GM12864 (cell line): ENCODE measurements at regions not wholly inside any gene's neighbourhood (a gene's known extent, or its start where the extent isn't known, plus 50 kb on each side); places are given as distances from the start of the nearest gene placed in this dataset.

Experiments
- DNase-seq: peaks from one replicate; pipeline ENCODE4 v3.0.0-alpha.2; 2011; ENCODE audit warnings: low read depth
- H3K4me3 ChIP-seq: 2 replicates; pipeline ENCODE4 v1.5.1; 2011; ENCODE audit warnings: mild to moderate bottlenecking, low read depth, low read length, control low read depth
- CTCF ChIP-seq: IDR thresholded peaks from 2 replicates; pipeline ENCODE4 v1.5.1; 2011; ENCODE audit warnings: low read depth, mild to moderate bottlenecking, moderate library complexity, low read length, control low read depth, inconsistent platforms; ENCODE audit errors: missing control alignments

GRCh38 chr7:9785211-9785610 lies 1188.5 kb upstream of the PHF14 start:
- no peak for TF ChIP-seq CTCF
- no peak overlapping the region for H3K4me3 ChIP-seq
- no peak for DNase-seq

GRCh38 chr7:9796241-9796640 lies 1177.4 kb upstream of the PHF14 start:
- no peak for TF ChIP-seq CTCF
- DNase-seq = no peak

GRCh38 chr7:9822458-9823290 lies 1151.0 kb upstream of the PHF14 start:
- TF ChIP-seq CTCF = no peak
- DNase-seq = no peak
- no peak overlapping the region for H3K4me3 ChIP-seq

More at GRCh38 chr7:9796241-9796640, 1177.4 kb upstream of the PHF14 start:
- no peak overlapping the region for H3K4me3 ChIP-seq

GRCh38 chr7:9835199-9835598 lies 1138.5 kb upstream of the PHF14 start:
- no peak for TF ChIP-seq CTCF
- DNase-seq = no peak
- H3K4me3 ChIP-seq = no peak overlapping the region

- no peak overlapping the region for H3K4me3 ChIP-seq
- DNase-seq = no peak
- no peak for TF ChIP-seq CTCF
Measured at GRCh38 chr7:9836671-9837070, 1137.0 kb upstream of the PHF14 start.

GRCh38 chr7:9842301-9842700 lies 1131.4 kb upstream of the PHF14 start:
- no peak overlapping the region for H3K4me3 ChIP-seq
- DNase-seq = no peak
- no peak for TF ChIP-seq CTCF

GRCh38 chr7:9846902-9847301 lies 1126.8 kb upstream of the PHF14 start:
- TF ChIP-seq CTCF = no peak
- H3K4me3 ChIP-seq = no peak overlapping the region
- no peak for DNase-seq
